HK-2 (cell line): ENCODE measurements at regions not wholly inside any gene's neighbourhood (a gene's known extent, or its start where the extent isn't known, plus 50 kb on each side); places are given as distances from the start of the nearest gene placed in this dataset.
A peak's percentile ranks its signal among the peaks of the same experiment; 100 is the strongest.

ENCODE experiments used
- DNase-seq: peaks from one replicate; pipeline ENCODE4 v3.0.0-alpha.2; 2018; ENCODE audit not compliant: unreplicated experiment

- no peak for DNase-seq
Measured at GRCh38 chr3:117172426-117172825, 462.8 kb downstream of the TUSC7 start.

DNA sequence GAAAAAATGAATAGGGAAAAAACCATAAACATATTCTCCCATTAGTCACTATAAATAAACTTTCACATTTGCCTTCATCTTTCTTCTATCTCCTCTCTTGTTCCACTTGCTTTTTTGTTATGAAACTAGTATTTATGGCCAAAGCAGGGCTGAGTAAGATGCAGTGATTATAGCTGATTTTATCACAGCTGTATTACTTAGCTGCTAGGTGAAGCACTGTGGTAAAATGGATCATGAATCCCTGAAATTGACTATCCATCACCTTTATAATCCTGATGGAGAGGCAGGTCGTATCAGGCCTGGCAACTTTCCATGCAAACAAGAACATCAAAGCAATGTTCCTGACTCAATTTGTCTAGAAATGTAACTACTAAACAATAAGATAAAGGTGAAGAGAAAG lies 471.6 kb downstream of the TUSC7 start:
- DNase-seq: no peak

GRCh38 chr3:117184574-117184973 lies 475.0 kb downstream of the TUSC7 start:
- no peak for DNase-seq

- no peak for DNase-seq
Measured at GRCh38 chr3:117191245-117191644, 481.7 kb downstream of the TUSC7 start.

DNA sequence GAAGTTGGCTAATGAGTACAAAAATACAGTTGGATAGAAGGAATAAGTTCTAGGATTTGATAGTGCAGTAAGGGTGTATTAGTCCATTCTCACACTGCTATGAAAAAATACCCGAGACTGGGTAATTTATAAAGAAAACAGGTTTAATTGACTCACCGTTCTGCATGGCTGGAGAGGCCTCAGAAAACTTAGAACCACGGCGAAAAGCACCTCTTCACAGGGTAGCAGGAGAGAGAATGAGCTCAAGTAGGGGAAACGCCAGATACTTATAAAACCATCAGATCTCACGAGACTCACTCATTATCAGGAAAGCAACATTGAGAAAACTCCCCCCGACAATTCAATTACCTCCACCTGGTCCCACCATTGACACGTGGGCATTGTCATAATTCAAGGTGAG lies 483.3 kb downstream of the TUSC7 start:
- DNase-seq: peak; percentile 7

DNA sequence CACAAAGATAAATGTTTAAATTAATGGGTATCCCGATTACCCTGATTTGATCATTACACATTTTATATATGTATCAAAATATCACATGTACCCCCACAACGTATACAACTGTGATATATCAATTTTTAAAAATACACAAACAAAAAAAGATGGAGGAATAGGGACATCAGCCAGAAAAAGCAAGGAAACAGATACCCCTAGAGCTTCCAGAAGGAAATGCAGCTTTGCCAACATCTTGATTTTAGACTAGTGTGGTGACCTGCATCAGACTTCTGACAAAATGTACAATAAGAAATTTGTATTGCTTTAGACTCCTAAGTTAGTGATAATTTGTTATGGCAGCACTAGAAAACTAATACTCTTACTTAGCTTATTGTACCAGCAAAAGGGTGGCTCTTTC lies 483.8 kb downstream of the TUSC7 start:
- DNase-seq: no peak

GRCh38 chr3:117195034-117195433 lies 485.5 kb downstream of the TUSC7 start:
- no peak for DNase-seq

DNA sequence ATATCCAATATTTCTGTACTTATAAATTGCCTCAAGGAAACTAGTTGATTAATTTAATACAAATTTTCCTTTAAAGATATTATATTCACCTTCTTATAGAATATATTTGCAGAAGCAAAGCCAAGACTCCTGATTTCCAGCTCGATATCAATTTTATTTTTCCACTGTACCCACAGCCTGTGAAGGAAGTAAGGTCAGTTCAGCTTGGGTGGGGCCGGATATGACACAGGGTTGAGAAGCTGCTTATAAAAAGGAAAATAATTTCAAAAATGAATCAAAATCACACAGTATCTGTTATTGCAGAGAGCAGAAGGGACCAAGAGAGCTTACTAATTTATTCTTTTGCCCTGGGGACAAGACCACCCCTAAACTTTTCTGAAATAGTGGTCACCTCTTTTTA lies 491.4 kb downstream of the TUSC7 start:
- no peak for DNase-seq

- no peak for DNase-seq
Measured at GRCh38 chr3:117201901-117202774, 492.6 kb downstream of the TUSC7 start.

DNA sequence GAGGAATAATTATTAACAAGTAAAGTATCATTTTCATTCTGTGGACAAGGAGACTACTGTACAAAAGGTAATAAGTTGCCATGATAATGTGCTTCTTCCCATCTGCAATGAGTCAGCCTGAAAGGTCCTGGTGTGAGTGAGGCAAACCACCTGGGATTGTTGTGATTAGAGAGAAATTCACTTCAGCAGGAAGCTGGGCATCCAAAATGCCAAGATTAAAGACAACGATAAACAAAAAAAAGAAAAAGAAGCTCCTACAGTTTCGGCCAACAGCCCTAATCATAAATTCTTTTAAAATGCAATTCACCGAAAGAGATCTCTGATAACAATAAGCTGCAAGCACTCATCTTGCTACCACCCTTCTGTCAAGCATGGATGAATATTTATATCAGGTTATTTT lies 507.8 kb downstream of the TUSC7 start:
- DNase-seq: no peak

GRCh38 chr3:117217760-117218316 lies 508.3 kb downstream of the TUSC7 start:
- DNase-seq: no peak

- no peak for DNase-seq
Measured at GRCh38 chr3:117218641-117219048, 509.1 kb downstream of the TUSC7 start.

DNA sequence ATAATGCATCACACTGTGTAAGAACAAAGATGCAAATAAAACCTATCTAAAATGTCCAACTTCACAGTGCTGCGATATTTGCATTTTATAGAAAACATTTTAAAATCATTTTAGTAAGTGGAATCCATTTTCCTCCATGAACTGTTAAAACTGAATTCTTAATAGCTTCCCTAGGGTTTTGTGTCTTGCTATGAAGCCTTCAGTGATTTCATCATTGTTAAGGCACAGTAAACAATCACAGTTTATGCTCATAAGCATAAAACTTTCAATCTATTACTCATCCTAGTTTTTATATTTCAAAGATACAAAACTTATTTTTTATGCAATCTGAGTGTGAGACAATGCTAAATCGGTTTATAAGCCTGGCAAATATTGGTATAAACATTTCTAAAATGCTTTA lies 509.7 kb downstream of the TUSC7 start:
- no peak for DNase-seq

DNA sequence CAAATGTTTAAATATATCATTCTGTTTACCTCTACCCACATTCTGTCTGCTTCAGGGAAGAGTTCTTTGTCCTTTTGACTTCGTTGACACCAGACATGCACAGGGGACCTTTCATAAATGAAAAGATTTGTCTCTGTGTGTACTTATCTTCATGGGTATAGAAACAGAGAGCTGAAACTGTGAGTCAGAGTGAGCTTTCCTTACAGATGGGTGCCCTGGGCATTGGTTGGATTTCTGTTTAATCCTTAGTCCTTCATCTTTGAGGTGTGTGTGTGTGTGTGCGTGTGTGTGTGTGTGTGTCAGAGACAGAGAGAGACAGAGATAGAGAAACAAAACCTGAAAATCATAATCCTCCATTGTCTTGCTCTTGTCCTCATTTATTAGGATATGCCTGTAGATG lies 517.4 kb downstream of the TUSC7 start:
- DNase-seq: no peak

DNA sequence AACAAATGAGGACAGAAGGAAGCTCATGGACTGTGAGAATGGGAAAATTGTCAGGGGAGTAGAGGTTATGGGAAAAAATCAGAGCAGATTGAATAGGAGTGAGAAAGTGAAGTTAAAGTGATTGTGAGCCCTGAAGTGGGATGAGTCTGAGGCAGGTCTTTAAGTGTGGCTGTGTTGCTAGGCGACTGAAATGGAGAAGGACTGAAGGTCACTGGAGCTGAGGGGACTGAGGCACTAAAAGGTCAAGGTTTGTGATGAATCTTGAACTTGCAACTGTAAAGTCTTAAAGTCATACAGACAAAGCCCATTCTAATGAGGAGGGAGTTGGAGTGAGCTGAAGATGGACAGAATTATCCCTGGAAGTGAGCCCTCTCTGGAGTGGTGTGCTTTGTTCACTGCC lies 518.9 kb downstream of the TUSC7 start:
- no peak for DNase-seq

DNA sequence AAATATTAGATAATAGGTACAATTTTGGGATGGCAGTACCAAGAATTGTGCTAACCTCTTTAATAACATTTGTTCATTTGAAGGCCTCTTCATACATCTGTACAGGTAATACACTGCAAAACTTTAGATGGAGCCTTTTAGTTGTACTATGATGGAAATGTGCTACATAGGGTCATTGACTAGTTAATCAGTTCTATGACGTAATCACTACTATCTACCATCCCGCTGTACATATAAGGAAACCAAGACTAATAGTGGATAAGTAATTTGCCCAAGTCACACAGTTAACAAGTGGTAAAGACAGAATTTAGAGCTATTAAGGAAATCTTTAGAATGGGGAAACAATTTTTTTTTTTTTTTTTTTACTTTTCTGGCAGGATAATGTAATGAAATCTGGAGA lies 521.3 kb downstream of the TUSC7 start:
- DNase-seq: no peak

DNA sequence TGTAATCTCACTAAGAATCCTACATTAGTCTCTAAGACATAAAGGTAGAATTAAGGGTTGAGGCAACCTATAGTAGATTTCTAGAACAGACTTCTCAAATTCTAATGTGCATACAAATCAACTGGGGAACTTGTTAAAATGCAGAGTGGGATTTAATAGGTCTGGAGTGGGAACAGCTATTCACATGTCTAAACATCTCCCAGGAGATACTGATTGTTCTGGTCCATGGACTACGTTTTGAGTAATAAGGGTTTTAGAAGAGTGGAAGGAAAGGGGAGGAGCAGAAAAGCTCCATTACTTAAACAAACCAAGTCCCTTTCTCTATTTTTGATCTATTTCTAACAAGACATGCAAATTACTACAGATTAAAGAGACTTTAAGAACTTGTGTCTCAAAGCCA lies 524.8 kb downstream of the TUSC7 start:
- no peak for DNase-seq

- no peak for DNase-seq
Measured at GRCh38 chr3:117235304-117235703, 525.7 kb downstream of the TUSC7 start.

DNA sequence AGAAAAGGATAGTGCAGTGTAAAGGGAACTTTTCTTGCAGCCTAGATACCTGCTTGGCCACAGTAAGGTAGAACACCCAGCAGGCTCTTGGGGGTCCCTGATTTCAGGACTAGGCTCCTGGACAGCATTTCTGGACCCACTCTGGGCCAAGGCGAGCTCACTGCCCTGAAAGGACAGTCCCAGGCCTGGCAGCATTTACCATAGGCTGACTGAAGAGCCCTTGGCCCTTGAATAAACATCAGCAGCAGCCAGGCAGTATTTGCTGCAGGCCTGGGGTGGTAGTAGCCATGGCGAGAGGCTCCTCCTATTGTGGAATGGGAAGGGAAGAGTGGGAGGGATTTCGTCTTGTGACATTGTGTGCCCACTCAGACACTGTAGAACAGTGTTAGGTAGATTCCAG lies 529.2 kb downstream of the TUSC7 start:
- DNase-seq: no peak

GRCh38 chr3:117243657-117244056 lies 534.1 kb downstream of the TUSC7 start:
- no peak for DNase-seq

DNA sequence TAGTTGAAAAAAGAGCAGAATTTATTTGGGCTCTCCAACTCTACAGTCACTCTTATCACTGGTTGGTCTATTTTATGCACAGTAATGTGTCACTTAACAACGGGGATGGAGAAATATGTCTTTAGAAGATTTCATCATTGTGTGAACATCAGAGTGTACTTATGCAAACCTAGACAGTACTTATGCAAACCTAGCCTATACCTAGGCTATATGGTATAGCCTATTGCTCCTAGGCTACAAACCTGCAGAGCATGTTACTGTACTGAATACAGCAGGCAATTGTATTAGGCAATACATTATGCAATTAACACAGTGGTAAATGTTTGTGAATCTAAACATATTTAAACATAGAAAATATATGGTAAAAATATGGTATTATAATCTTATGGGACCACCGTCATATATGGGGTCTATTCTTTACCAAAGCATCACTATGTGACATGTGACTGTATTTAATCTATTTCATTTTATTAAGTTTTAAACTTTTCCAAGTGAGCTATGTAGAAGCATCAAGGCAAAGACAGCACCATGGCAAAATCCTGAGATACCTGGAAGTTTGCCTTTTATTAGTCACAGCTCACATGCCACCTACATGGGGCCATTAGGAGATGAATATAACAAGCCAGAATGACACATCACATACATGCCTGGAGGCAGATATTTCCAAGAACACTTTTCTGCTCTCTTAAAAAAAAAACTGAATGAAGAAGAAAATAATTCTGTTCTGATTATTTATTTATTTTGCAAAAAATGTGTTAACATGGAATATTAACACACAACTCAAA lies 537.4 kb downstream of the TUSC7 start:
- DNase-seq: no peak

DNA sequence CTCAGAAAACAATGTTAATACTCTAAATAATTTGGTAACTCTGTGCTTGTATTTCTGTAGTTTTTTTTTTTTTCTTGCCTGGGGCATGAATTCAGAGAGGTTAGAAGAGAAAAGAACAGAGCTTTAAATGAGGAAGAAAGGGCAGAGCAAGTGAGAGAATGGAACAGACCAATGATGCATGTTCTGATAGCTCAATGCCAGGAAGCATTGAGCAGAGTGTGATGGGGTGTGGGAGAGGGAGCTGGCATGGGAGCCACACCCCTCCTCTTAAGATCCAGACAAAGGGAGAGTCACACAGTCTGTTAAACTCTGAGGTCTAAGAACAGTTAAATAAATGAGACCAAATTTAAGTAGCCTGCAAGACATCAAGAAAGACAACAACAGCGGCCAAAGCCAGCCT lies 538.6 kb downstream of the TUSC7 start:
- DNase-seq: no peak

GRCh38 chr3:117252208-117252607 lies 542.6 kb downstream of the TUSC7 start:
- no peak for DNase-seq
